GM21515 (cell line): ENCODE measurements at regions not wholly inside any gene's neighbourhood (a gene's known extent, or its start where the extent isn't known, plus 50 kb on each side); places are given as distances from the start of the nearest gene placed in this dataset.

ENCODE experiments used
- ATAC-seq: cut with Tn5 transposase; IDR thresholded peaks from one replicate; pipeline ENCODE4 v1.9.1; 2021; ENCODE audit not compliant: unreplicated experiment

DNA sequence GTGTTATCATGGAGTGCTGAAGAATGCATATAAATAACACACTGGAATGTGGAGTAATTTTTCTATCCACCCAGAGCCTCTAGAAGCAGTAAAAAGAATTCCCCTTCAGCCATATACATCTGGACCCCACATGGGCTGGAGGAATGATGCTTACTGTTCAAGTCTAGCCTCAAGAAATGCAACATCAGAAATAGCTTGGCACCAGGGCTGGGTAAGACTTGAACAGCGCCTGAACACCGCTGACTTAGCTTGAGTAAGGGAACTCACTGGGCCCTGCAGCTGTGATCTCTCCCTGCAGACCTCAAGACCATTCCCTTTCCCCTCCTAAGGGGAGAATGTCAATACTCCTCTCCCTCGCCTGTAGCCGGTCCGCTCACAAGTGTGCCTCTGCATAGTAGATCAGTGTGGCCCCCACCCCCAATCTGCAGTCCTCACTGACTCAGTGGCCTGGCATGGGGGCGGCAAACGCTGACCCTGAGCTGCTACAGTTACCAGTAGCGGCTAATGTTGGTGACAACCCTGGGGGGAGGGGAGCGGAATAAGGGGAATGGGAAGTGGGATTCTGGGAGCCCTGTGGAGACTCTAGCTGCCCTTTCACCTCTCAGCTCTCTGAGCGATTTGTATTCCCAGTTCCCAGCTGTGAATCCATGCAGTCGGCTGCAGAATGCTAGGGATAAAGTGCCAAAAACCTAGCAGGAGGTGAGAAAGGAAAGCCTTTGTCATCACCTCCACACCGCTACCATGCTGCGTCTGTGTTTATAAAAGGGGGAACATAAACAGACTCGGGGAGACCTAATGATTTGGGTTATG is 483.9 kb downstream of the DISC1 start:
- ATAC-seq = no peak

DNA sequence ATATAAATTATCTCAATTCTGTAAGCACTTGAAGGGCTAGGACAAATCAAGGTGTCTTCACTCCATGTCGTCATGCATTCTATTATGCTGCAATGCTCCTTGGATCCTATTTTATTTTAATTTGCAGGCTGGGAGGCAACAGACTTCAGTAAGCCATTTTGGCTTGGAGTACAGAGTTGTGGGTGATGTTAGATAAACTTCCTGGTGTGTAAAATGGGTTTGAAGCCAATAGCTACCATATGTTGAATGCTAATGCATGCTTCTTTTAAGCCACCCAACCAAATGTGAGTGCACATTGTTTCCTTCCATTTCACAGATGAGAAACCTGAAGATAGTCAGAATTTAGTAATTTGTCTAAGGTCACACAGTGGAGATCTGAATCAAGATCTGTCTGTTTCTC is 482.8 kb downstream of the DISC1 start:
- ATAC-seq = no peak

DNA sequence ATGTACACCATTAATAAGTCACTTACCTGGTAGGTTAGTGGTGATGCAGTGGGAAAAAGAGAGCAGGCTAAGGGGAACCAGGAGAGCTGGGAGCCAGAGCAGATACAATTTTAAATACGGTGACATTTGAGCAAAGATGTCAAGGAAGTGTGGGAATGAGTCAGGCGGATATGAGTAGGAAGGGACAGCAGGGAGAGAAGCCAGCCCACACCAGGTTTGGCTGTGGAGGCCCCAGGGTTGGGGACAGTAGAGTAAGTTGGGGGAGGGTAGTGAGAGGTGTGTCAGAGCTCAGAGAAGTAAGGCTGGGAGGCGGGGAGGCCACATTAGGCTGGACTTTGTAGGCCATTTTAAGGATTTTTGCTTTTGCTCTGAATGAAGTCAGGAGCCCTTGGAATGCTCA is 482.0 kb downstream of the DISC1 start:
- no peak for ATAC-seq

DNA sequence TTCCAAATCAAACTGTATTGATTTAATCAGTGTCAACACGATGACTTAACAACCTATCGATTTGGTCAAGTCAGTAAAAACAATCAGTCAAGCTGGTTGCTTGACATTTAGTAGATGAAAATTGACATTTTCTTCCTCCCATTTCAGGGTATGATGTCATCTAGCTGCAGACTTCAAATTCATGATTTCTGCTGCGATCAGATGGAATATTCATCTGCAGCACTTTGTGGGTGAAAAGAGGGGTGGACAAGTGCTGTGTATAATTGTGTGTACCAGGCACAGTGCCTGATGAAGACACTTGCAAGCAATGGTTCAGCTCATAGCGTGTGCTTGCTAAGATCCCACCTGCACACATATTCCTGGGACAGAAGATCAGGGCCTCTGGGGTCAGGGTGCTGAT is 479.8 kb downstream of the DISC1 start:
- no peak for ATAC-seq

DNA sequence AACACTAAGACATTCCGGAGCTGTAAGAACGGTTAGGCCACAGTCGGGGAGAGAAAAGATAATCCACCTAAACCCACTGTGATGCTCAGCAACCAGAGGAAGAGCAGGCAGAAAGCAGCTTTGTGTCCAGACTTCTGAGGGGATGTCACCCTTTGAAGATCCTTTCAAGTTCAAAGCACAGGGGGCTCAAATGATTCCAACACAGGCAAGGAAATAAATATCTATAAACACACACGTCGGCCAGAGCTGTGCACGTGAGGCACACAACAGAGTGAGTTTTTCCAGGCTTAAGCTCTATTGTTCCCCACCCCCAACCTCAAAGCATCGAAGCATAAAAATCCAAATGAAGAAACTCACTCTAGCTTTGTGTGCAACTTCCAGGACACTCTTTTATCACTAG is 479.0 kb downstream of the DISC1 start:
- no peak for ATAC-seq

DNA sequence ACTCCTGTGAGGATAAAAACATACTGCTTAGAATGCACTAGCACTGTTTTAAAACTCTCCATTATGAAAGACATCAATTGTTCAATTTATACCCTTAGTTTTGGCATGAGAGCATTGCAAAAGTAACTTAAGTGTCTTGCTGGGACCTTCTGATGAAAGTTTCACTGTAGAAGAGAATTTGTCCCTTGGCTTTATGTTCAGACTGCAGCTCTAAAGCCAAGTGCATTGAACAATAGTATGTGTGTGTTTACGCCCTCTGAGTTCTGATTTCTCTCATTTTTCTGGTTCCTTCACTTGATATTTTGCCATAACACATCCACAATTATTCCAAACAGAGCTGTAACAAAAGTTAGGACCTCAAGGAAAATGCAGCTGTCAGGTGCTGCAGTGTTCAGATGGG is 474.6 kb downstream of the DISC1 start:
- no peak for ATAC-seq

DNA sequence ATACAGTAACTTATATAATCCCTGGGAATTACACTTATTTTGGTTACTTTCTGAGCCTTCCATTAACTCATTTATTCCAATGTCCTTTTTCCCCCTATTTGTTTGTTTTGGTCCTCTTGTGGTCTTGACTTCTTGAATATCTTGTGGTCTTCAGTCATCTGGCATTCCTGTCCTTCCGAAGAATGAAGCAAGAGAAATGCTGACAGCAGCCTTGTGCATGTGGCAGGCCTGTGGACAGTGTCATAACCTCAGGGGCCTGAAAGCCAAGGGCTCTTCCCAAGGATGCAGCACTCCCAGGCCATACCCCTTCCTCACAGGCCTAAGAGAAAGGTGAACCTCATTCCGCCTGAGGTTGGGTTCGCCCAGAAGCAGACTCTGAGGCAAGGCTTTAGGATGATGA is 470.2 kb downstream of the DISC1 start:
- ATAC-seq = no peak
